HepG2 (cell line): ENCODE measurements at regions not wholly inside any gene's neighbourhood (a gene's known extent, or its start where the extent isn't known, plus 50 kb on each side); places are given as distances from the start of the nearest gene placed in this dataset.

ENCODE experiments used
- ATAC-seq: fragments of 200-7000 bp; cut with Tn5 transposase; 3 replicates; pipeline ENCODE4 v1.9.1; 2020; ENCODE audit warnings: mild to moderate bottlenecking, moderate library complexity
- BruUV-seq: library from RNA; stranded (reverse); fragments of 400-500 nt; replicated peaks from 2 replicates; lab custom pipeline; 2021; lab: Mats Ljungman, UMichigan
- CTCF ChIA-PET: fragments of 300-600 bp; formaldehyde crosslinking; extraction: SDS; loops from one replicate; lab custom pipeline; 2021; ENCODE audit warnings: low total read pairs, inconsistent platforms, low intra/inter-chr PET ratio; lab: Yijun Ruan, JAX
- POLR2A ChIA-PET: fragments of 350-600 bp; sonication (Branson Sonifier 250); formaldehyde crosslinking; loops from one replicate; lab custom pipeline; 2020; ENCODE audit warnings: antibody characterized with exemption, inconsistent platforms; lab: Yijun Ruan, JAX
- DNase-seq: peaks from one replicate; pipeline ENCODE4 v3.0.0-alpha.2; 2015; ENCODE audit warnings: low spot score
- FAIRE-seq: peaks from 3 replicates; lab custom pipeline; 2011; peaks lifted over from hg19 to GRCh38; lab: Jason Lieb, UNC
- H2AFZ ChIP-seq: one replicate; pipeline ENCODE4 v1.6.1; 2011; ENCODE audit warnings: low read length, inconsistent platforms
- H3K27ac ChIP-seq: fragments of 300-600 bp; 3 replicates; pipeline ENCODE4 v1.8.0; 2011; ENCODE audit warnings: mixed run types, mild to moderate bottlenecking, mixed read lengths, low read length, inconsistent platforms; ENCODE audit not compliant: insufficient read depth; ENCODE audit errors: extremely low read length
- H3K27me3 ChIP-seq, 2 experiments: fragments of 200-600 bp in 1 of 2; 2 replicates in 1 of 2; 3 replicates in 1 of 2; pipeline versions ENCODE4 v1.6.0 to v1.8.0; 2011; ENCODE audit warnings: low read length in 2 of 2, mild to moderate bottlenecking in 2 of 2, moderate library complexity in 2 of 2, inconsistent platforms in 1 of 2; ENCODE audit not compliant: insufficient read depth in 2 of 2, control insufficient read depth in 1 of 2
- H3K36me3 ChIP-seq, 2 experiments: fragments of 200-600 bp in 1 of 2; replicated peaks in 1 of 2; 2 replicates in 1 of 2; 3 replicates in 1 of 2; pipeline versions ENCODE4 v1.5.1 to v1.8.0; 2011; ENCODE audit warnings: low read length in 2 of 2, inconsistent platforms in 1 of 2; ENCODE audit not compliant: insufficient read depth in 2 of 2, control insufficient read depth in 1 of 2
- H3K4me1 ChIP-seq: 2 replicates; pipeline ENCODE4 v1.5.1; 2012; ENCODE audit warnings: low read length, inconsistent platforms; ENCODE audit not compliant: insufficient read depth
- H3K4me2 ChIP-seq: 2 replicates; pipeline ENCODE4 v1.6.0; 2011; ENCODE audit warnings: low read depth, low read length, inconsistent platforms
- H3K4me3 ChIP-seq, 3 experiments: fragments of 200-600 bp in 1 of 3; sonication (generic), shearing (Covaris generic) in 1 of 3; replicated peaks in 1 of 3; 2 replicates each; pipeline ENCODE4 v1.5.1; 2011 to 2016; ENCODE audit warnings: low read length in 3 of 3, inconsistent platforms in 2 of 3, low read depth in 2 of 3, mild to moderate bottlenecking in 2 of 3, control low read depth in 1 of 3, mixed read lengths in 1 of 3; ENCODE audit not compliant: insufficient read depth in 1 of 3
- H3K79me2 ChIP-seq: one replicate; pipeline ENCODE4 v1.6.1; 2011; ENCODE audit warnings: low read length, inconsistent platforms; ENCODE audit not compliant: insufficient read depth
- H3K9ac ChIP-seq: 2 replicates; pipeline ENCODE4 v1.6.0; 2011; ENCODE audit warnings: mild to moderate bottlenecking, low read depth, low read length, inconsistent platforms; ENCODE audit not compliant: insufficient read depth
- H3K9me3 ChIP-seq: 2 replicates; pipeline ENCODE4 v1.5.1; 2012; ENCODE audit warnings: mild to moderate bottlenecking, low read length
- H4K20me1 ChIP-seq: 2 replicates; pipeline ENCODE4 v1.6.0; 2011; ENCODE audit warnings: inconsistent platforms, mild to moderate bottlenecking, low read length, moderate library complexity; ENCODE audit not compliant: insufficient read depth
- CC2D1A ChIP-seq: sonication (generic); formaldehyde crosslinking; IDR thresholded peaks from 2 replicates; pipeline ENCODE4 v1.8.1; 2023; ENCODE audit warnings: mild to moderate bottlenecking, missing genetic modification reagents
- SSRP1 ChIP-seq: IDR thresholded peaks from 2 replicates; pipeline ENCODE4 v1.6.1; 2016; ENCODE audit warnings: control low read depth
- XBP1 ChIP-seq: sonication (generic); formaldehyde crosslinking; IDR thresholded peaks from 2 replicates; pipeline ENCODE4 v1.5.0; 2020; ENCODE audit warnings: missing genetic modification reagents
- ZMAT3 ChIP-seq: sonication (generic); formaldehyde crosslinking; conservative IDR thresholded peaks from 2 replicates; pipeline ENCODE4 v1.7.0; 2021; ENCODE audit warnings: missing genetic modification reagents
- WGBS: methylation state at CpG from one replicate; pipeline ENCODE4 v1.1.6; 2017; ENCODE audit warnings: low lambda C conversion rate; 5-methylcytosine and 5-hydroxymethylcytosine counted together
- in situ Hi-C: cut with HindIII; loops from 2 replicates; pipeline ENCODE4 v1.10.0; 2017; ENCODE audit warnings: low pct_unique_long_range_greater_than_20kb; ENCODE audit not compliant: extremely low pct_ligation_motif_present
- intact Hi-C: fragments of 100-400 bp; cut with micrococcal nuclease; formaldehyde crosslinking; loops from one replicate; pipeline ENCODE4 v1.10.0; 2022; ENCODE audit not compliant: unreplicated experiment

- Histone ChIP-seq H3K27me3 (no peaks in the 10 kb centered on the region), H3K27ac (no peak overlapping the region), H4K20me1 (no peaks in the 10 kb centered on the region), H3K9me3 (no peaks in the 10 kb centered on the region), H2AFZ (no peak overlapping the region), H3K4me2 (no peak overlapping the region), H3K36me3 (no peaks in the 10 kb centered on the region), H3K79me2 (no peaks in the 10 kb centered on the region), H3K4me1 (no peaks in the 10 kb centered on the region), H3K4me3 (no peak overlapping the region), H3K9ac (no peak overlapping the region)
- FAIRE-seq (no peak), DNase-seq (no peak), ATAC-seq (no peak)
- ChIA-PET POLR2A (no interaction called here), CTCF (no interaction called here)
- in situ Hi-C loops = loop anchor here (25.0 kb wide), 2 partner anchors 1027 to 1227 kb away; no protein-coding TSS in a partner anchor
- no TSS peak for BruUV-seq
- TF ChIP-seq ZMAT3 (CRISPR knock-in tag) (no peak), XBP1 (CRISPR knock-in tag) (no peak)
- intact Hi-C loops = loop anchor here (10.0 kb wide), 1 partner anchor 310 kb away; no protein-coding TSS in a partner anchor
- WGBS = 0% methylated on average over 2 of the region's 2 CpGs
Observed at GRCh38 chr12:91384806-91385205, 202.2 kb upstream of the DCN start.

- POLR2A ChIA-PET = no interaction called here
- Histone ChIP-seq H3K36me3 (no peaks in the 10 kb centered on the region), H3K9ac (no peak overlapping the region), H3K4me3 (no peak overlapping the region), H2AFZ (no peak overlapping the region)
- WGBS = 4% methylated on average over 1 of the region's 1 CpG
- in situ Hi-C loops (loop anchor here (25.0 kb wide), 2 partner anchors 1028 to 1228 kb away; no protein-coding TSS in a partner anchor), intact Hi-C loops (loop anchor here (10.0 kb wide), 1 partner anchor 310 kb away; no protein-coding TSS in a partner anchor)
- DNase-seq = no peak
- TF ChIP-seq SSRP1 (no peak), CC2D1A (CRISPR knock-in tag) (no peak)
- TF ChIP-seq, all 625 proteins: peak for 0
- no peak overlapping the region for H3K4me2 ChIP-seq
- CTCF ChIA-PET = no interaction called here
- H3K4me1 ChIP-seq = no peaks in the 10 kb centered on the region
- no peak overlapping the region for H3K27ac ChIP-seq
- no peaks in the 10 kb centered on the region for H3K9me3 ChIP-seq
- FAIRE-seq = no peak
- H4K20me1 ChIP-seq = no peaks in the 10 kb centered on the region
- BruUV-seq = no TSS peak
- H3K27me3 ChIP-seq = no peaks in the 10 kb centered on the region
- H3K79me2 ChIP-seq = no peaks in the 10 kb centered on the region
- ATAC-seq = no peak
Observed at GRCh38 chr12:91384366-91384765, 201.7 kb upstream of the DCN start.
